ENCODE measurements at regions not wholly inside any gene's neighbourhood (a gene's known extent, or its start where the extent isn't known, plus 50 kb on each side); places are given as distances from the start of the nearest gene placed in this dataset.
"Not testable (repeated sequence)": the region's sequence is repeated elsewhere in the genome, so short reads cannot be mapped to it uniquely, and the experiment has no call there.

DNA sequence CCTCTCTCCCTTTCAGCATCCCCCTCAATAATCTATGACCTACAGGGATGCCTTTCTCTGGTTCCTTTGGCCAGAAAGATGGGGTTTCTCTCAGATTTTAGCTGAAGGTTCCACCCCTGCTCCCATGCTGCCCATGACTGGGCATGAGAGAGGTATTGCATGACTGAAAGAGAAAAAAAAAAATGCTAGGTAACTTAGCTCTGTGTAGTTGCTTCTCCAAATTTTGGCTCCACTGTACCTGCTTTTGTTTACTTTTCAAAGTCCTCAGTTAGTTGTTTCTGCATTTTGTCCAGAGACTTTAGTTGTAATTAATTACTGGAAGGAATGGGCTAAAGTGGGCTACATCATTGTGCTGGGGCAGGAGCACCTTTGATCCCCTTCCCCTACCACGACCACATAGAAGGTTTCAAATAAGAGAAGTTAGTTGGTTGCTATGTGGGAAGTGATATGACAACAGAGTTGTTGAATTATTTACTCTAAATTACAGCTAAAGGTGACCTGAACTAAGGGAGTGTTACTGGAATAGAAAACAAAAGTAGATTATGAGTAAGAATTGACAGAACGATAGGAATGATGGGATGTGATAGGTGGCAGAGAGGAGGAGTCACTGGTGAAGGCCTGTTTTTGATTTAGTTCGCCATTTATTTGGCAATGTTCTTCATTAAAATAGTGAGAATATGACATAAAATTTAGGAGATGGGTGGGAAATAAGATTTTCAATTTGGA is 605.4 kb upstream of the NR2F2 start:
- no peak for DNase-seq

DNA sequence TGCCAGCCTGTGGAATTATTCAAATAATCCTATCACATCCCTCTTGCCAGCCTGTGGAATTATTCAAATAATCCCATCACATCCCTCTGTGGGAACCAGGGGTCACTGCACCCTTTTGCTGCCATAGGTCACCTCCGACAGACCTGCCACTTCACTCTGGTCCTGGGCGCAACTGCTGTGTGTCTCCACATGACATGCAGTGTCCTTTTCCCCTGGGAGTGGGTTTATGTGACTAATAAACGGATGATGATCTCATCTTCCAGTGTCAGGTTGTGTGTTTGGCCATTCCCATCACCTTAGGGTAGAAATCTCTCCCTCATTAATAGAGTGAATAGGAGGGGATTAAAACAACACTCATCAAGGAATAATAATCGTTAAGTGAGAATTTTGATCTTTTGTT is 603.6 kb upstream of the NR2F2 start:
- DNase-seq = no peak

DNA sequence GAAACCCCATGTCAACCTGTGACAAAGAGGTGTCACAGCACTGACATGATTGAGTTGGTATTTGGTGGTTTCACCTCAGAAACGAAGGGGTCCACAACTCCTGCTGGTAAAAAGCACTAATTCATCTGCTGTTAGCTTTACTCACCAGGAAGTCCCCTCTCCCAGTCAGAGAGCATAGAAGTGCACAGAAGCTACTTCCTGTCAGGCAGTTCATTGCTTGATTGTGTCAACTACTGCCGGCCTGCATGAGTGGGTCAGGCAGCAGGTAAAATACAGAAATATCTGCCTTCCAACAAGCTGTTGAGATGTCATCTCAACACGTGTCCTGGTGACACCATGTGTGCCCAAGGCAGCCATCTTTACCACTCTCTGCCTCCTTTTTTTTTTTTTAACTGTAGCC is 596.6 kb upstream of the NR2F2 start:
- DNase-seq = peak in 1 of 2 donors; percentile 16

DNA sequence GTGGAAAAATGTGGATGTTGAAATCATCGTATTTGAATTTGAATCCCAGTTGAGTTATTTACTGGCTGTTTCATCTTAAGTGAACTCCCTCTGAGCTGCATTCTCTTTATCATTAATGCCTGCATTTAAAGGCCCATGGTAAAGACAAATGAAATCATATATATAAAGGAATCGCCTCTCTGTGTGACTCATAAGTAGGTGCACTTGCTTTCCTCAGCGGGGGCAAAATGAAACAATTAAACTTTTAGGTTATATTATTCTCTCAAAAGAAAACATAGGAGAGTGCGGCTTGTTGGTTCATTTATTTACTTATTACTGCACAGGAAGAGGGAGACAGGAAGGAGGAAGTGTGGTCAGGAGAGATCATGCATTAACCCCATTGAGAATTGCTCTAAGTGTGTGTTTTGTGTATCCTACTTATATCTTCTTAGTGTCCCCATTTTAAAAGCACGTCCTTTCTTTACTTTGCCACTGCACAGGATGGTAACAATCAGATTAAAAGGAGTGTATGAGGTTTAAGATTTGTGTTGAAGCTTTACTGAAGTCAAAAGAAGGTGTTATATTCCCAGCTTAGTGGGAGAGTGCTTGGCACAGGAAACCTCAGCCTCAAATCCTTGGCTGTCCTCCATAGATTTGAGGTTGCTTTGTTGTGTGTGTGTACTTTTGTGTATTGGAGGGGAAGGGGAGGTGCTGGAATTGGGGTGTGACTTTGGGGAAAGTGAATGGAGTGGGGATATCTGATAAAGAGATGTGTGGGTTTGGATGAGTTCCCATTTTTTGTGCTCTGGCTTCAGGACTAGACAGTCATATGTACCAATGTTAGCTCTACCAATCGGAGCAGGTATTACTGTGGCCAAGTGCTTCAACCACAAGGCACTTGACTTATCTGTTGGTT is 595.8 kb upstream of the NR2F2 start:
- DNase-seq = no peak

DNA sequence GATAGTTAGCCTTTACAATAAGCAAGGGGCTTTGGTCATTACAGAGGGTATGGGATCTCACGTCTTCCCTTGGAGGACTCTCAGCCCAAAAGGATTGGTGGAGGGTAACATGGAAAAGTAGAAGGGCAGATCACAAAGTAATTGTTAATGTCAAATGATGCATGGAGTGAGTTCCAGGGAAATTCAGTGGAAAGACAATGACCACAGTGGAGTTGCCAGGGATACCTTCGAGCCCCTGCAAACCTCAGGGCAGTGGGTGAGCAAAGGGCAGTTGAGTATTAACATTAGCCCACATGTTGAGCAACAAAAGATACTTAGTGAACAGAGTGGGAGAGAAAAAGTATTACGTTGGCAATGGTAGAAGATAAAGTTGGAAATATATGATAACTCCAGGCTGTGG is 593.4 kb upstream of the NR2F2 start:
- DNase-seq = no peak

DNA sequence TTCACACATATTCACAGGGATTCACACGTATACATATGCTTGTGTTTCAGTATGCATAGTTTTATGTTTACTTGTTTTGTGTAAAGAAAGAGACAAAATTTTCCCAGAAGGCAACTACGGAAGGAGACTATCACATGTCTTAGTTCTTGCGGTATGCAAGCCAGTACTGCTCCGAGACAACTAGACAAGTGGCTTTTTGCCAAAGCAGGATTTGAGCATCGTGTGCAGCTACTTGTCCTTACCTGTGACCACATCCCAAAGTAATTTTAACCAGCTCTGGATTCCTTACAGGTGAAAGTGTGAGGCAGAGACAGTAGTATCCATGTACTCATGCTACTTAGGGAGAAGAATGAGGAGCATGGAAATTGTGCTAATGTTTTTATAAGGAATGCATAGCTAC is 591.4 kb upstream of the NR2F2 start:
- DNase-seq = no peak

DNA sequence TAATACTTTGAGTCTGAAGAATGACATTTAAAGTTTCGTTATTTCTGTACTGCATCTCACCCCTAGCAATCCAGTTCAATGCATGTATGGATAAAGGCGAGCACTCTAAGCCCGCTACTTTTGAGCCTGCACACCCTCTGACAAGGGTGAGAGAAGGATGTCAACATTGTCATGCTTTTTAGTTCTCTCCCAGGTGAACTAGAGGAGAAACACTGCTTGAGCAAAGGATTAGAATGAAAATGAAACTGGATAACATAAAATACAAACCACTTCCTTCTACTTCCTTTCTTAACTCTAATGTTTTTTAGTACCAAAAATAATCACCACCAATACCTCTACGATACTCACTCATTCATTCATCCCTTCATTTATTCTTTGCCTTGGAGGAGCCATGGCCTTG is 588.7 kb upstream of the NR2F2 start:
- DNase-seq = no peak

DNA sequence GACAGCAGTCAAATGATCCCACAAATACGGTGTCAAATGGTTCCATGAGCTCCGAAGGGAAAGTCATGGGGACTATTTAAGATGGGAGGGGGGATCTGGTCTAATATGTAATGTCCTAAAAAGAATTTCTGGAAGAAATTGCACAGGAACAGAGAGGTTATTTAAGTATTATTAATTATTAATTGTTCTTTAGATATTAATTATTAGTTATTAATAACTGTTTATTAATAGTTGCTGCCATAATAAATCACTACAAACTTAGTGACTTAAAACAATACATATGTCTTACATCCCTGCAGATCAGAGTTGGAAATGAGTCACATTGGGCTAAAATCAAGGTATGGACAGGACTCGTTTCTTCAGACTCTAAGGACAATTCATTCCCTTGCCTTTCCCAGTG is 588.2 kb upstream of the NR2F2 start:
- DNase-seq = no peak

DNA sequence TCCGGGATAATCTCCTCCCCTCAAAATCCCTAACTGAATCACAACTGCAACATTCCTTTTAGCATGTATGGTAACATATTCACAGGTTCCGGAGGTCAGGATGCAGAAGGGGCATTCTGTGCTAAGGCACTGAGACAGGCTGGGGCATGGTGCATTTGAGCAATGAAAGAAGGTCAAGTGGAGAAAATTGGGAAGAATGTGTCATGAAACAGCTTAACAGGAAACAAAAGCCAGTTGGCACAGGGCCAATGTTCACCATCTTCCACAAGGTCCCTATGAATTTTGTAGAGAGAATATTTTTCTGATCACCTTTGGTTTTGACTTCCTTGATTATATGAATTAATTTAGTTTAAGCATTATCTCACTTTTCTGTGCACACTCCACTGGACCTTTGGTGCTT is 587.7 kb upstream of the NR2F2 start:
- DNase-seq = no peak

DNA sequence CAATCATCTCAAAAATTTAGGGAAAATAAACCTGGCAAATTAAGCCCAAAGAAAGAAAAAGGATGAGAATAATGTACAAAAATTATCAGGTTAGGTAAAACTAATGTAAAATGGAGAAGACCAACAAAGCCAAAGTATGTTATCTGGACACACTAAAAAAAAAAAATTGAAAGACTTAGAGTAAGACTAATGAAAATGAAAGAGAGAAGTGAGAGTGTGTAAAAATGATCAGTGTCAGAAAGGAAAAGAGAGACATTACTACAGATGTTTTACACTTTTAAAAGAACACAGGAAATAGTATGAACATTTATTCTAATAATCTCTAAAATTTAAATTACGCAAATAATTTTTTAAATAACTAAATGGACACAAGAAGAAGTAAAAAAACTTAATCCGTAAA is 573.3 kb upstream of the NR2F2 start:
- no peak for DNase-seq

DNA sequence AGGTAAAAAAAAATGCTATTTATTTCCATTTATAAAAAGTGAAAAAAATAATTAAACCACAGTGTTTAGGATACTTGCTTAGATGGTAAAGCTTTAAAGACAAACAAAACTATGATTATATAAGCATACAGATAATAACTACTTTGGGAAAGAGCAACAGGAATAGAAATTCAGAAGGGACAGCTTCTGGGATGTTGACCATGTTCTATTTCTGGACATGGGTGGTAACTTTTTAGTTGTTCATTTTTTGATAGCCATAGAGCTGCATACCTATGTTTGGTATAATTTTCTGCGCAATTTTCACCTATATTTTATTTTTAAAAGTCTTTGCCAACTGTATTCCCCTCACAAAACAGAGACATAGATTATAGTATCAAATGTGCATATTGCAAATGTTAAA is 572.0 kb upstream of the NR2F2 start:
- no peak for DNase-seq

DNA sequence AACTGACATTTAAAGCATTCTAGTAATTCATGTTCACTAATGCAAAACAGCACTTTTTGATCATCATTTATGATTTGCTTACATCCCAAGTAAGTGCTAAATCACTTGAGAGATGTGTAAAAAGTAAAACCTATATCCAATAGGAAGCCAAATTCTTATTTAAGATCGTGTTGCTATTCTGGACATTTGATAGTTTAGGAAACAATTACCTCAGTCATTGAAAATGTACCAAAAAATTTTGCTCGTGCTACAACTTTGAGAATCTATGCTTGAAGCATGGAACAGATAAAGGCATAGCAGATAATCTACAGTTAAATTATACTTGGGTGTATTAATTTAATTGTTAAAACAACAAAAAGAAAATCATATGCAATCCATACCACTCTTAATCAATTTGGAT is 571.6 kb upstream of the NR2F2 start:
- DNase-seq = no peak

DNA sequence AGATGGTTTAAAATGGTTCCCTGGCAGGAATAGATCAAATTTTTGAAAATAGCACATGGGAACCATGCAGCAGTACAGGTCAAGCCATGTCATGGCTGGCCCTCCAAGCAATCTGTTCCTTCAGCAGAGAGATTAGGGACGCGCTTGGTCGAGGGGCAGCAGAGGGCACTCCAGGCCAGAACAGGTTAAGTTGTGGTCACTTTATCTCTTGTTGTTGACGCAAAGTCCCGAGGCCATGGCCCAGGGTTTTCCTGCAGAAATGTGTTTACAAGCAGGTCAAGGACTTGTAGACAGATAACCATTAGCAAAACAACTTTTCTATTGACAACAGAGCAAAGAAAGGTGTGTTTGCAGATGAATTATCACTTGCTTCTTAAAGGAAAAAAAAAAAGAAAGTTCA is 570.0 kb upstream of the NR2F2 start:
- no peak for DNase-seq

DNA sequence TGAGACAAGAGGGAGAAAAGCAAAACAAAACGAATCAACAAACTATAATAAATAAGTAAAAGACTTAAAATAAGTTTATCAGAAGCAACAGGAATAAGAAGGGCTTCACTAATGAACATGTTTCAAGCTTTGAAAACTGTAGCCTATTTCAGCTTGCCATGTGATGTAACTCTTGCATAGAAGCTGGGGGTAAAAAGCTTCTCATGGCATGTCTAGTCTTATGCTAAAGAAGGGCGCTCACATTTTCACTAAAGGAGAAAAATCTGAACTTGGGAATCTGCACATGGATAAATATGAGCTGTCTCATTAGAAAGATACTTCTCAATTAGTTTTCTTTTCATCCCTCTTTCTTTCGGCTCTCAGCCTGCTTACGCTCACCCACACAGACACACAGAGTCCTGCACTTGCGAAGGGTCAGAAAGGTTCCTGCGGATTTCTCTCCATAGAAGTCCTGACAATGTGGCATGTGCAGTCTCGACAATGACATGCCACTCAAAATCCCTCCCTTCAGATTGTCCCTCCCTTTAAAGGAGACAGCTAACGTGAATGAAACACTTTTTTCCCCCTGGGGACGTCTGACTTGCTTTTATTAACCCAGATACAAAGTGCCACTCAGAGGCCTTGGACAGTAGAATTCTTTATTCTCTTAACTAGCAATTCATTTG is 568.9 kb upstream of the NR2F2 start:
- no peak for DNase-seq

DNA sequence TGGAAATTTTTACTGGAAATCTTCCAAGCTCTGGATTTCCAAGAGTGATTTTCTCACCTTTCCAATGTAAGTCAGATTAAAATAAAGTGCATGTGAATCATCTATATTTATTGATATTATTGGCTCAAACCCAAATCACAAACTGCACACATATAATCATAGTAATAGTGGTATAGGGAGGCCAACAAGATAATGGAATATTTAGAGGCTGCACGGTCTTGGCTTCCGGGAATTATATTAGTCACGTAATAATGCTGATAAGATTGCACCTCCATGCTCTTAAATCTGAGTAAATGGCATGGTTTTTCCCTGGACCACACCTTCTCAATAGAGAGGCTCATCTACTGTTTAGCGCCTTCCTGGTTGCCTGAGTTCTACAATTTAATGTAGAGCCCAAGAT is 567.1 kb upstream of the NR2F2 start:
- DNase-seq = no peak

DNA sequence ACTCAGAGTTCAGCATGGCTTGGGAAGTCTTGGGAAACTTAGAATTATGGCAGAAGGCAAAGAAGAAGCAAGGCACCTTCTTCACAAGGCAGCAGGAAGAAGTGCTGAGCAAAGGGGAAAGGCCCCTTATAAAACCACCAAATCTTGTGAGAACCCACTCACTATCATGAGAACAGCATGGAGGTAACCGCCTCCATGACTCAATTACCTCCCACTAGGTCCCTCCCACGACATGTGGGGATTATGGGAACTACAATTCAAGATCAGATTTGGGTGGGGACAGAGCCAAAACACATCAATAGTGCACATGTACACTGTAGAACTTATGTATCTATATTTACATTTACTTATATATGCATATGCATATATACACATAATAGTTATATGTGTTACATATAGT is 565.3 kb upstream of the NR2F2 start:
- no peak for DNase-seq

DNA sequence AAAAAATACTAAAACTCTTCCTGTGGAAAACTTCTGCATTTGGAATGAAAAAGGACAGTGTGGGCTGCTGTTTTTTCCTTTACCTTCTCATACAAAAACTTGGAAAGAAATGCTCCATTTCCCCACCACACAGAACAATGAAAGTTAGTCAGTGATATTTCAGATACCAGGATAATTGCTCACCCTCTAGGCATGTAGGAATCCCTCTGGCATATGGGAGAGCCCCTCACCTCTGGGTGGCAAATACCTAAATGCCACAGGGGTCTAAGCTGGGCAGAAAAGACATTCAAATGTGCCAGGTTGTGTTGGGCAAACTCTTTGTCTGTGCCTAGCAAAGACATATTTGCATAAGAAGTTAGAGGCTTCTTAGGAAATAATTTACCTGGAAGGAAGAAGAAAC is 560.3 kb upstream of the NR2F2 start:
- DNase-seq = no peak

DNA sequence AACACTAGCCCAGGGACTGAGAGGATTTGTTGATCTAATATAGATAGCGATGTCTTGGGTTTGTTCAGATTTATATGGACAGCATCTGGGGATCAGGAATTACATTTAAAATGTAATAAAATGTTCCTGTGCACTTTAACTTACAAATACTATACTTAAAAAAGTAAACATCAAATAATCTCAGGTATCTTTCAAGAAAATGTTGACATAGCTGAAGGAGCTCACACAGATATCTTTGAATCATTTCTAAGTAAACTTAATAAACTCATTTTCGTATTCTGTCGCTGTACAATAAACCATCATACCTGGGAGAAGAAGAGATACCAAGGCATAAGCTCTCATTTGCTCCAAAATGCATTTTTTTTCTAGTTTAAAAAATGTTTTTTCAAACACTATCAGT is 557.5 kb upstream of the NR2F2 start:
- DNase-seq = no peak

DNA sequence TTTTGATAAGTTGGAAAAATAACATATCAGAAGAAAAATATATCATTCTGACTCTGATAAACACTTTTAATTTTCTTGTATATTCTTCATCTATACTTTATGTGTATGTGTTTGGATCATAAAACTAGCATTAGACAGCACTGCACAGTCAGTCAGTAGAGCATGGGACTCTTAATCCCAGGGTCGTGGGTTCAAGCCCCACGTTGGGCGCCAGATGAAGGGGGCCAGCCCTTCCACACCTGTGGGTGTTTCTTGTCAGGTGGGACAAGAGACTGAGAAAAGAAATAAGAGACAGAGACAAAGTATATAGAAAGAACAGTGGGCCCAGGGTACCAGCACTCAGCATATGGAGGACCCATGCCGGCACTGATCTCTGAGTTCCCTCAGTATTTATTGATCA is 546.0 kb upstream of the NR2F2 start:
- no peak for DNase-seq

DNA sequence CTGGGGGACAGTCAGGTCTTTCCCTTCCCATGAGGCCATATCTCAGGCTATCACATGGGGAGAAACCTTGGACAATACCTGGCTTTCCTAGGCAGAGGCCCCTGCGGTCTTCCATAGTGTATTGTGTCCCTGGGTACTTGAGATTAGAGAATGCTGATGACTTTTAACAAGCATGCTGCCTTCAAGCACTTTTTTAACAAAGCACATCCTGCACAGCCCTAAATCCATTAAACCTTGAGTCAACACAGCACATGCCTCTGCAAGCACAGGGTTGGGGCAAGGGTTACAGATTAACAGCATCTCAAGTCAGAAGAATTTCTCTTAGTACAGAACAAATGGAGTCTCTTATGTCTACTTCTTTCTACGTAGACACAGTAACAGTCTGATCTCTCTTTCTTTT is 545.2 kb upstream of the NR2F2 start:
- not testable (repeated sequence) for DNase-seq

DNA sequence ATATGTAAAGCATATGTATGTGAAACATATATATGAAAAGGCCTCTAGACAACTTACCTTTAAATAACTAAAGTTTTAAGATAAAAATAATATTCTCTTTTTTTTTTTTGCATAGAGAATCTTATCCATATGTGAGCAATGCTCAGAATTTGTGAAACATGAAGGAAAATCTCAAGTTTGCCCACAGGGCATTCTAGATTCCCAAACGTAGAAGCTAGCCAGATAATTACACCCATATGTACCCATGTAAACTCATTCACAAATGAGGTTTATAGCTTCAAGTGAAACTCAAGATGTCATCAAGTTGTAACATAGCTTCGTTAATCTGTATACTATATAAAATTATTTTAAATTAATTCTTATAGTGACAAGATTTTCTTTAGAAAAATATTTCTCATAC is 537.3 kb upstream of the NR2F2 start:
- DNase-seq = no peak

DNA sequence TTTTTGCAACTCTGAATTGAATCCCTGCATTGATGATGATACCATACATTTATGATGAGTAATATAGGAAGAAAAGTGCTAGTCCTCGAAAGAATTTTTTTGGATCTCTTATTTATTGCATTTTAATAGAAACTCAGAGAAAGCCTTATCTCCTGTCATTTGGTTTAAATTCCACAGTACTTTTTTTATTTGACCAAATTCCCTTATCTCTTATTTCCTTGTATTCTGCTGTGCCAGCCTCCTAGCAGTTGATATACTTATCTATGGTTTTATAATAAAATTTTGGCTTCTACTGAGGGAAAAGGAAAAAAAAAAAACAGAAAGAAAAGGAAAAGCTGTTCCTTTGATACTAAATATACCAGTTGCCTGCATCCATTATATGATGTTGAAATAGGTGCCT is 535.1 kb upstream of the NR2F2 start:
- no peak for DNase-seq

DNA sequence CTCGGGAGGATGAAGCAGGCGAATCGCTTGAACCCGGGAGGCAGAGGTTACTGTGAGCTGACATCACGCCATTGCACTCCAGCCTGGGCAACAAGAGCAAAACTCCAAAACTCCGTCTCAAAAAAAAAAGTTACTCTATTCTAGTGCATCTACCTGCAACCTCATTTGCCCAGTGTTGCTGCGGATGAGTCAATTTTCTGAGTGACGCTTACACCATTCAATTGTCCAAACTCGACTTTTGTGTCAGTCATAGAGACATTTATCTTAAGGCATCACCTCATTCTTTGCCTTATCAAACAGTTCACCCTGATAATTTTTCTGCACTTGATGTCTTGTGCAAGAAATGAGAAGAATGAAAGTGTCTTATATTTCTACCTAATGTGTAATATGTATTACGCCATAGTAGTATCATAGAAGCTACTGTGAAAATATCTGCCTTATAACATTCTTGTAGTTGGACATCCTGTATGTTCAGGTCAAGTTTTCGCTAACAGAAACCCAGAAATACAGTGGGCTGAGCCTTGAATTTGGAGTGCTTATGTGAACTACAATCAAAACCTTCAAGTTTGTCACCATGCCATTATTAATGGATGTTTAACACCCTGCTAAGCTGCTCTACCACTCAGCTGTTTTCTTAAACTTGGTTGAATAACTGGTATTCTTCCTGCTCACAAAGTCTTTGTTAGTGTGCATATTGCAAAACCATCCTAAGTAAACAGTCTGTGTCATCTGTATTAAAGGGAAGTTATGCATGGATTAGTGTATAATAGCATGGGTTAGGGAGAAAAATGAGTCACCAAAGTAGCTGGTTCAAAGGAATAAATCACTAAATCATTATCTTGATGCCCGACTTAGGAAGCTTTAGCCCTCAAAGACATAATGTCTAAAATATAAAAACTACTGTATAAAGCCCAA is 531.0 kb upstream of the NR2F2 start:
- DNase-seq = no peak
